ENCODE measurements at regions not wholly inside any gene's neighbourhood (a gene's known extent, or its start where the extent isn't known, plus 50 kb on each side); places are given as distances from the start of the nearest gene placed in this dataset.
A peak's percentile ranks its signal among the peaks of the same experiment; 100 is the strongest.
"Not testable (repeated sequence)": the region's sequence is repeated elsewhere in the genome, so short reads cannot be mapped to it uniquely, and the experiment has no call there.

DNA sequence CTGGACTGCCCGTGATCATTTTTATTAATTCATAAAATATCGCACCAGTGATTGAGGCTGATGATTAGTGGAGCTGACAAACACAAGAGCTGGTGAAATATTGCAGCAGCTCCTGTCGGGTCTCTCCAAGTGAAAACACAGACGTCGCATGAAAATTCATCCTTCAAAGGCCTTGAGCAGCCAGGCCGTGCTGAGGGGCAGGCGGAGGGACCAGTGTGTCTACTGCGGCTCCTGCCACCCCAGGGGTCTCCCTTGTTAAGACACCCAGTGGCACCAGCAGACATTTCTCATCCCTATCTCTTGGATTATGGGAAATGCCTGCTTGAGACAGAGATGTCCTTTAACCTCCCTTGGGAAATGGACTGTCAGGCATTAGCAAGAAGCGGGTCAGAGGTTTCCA, 289.4 kb upstream of the TLE3 start:
- DNase-seq = no peak

DNA sequence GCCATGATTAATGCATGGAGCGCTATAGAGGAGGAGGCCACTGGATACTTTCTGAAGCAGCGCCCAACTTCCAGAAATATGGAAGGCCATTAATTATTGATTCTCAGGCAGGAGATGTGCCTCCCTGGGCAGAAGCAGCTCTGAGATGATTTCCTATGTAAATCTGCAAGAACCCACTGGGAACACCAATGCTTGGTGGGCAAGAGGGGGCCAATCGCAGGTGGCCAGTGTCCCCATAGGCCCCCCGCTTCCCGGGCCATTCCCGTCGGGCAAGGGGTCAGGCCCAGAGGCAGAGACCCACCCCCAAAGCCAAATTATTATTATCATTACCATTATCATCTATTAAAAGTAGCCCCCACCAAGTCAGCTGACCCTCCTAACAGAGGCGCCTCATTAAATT, 288.0 kb upstream of the TLE3 start:
- no peak for DNase-seq

DNA sequence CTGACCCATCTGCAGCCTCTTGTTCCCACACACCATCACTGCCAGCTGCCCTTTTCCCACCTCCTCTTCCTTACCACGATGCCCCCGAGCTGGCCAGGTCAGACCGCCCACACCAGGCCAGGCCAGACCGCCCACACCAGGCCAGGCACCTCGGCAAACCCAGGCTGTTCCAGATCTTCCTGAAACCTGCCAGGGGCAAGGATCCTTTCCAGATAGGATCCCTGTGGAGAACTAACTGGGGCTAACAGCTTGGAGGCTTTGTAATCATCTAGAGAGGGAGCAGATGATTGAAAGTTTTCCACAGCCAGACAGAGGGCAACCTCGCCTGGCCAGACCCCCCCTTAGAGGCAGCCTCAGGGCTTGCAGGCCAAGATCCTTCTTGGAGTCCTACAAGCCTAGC, 287.3 kb upstream of the TLE3 start:
- no peak for DNase-seq

DNA sequence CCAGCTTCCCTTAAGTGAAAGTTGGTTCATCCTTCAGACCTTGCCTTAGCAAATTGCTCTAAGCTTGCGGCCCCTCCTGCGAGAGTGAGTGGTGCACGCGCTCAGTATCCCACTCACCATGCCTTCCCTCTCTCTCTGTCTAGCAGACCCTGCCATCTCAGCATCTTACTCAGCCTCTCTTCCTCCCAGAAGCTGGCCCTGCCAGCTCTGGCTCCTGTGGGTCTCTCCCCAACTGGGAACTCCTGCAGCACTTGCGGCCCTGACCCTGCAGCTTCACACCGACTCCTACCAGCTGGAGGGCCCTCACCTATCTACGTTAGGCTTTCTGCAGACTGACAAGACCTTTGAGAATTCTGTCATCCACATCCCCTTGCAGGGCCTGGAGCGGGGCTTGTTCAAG, 286.1 kb upstream of the TLE3 start:
- DNase-seq = no peak

DNA sequence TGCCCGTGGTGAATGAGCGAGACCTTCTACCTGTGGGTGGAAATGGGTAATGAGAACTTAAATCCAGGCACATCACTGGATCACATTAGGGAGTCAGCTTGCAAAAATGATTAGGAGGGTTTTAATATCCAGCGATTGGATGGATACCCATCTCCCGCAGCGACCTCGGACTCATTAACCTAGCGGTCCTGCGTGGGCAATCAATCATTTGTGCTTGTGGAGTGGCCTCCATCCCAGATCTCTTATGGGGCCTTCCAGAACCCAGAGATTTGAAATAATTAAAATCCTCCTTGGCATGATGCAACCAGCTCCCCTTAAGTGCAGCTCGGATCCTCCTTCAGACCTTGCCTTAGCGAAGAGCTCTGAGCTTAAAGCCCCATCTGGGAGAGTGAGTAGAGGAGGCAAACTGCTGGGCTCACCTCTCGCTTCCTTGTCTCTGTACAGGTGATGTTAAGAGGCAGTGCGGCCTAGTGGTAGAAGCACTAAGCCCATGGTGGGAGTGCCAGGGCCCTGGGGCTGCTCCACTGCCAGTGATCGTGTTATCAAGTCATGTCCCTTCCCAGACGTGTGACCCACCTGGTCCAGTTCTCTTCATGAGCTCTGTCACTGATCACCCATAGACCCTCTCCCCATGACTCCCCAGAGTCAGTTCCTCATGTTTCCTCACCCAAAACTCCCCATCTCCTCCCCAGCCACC, 285.2 kb upstream of the TLE3 start:
- DNase-seq = no peak

DNA sequence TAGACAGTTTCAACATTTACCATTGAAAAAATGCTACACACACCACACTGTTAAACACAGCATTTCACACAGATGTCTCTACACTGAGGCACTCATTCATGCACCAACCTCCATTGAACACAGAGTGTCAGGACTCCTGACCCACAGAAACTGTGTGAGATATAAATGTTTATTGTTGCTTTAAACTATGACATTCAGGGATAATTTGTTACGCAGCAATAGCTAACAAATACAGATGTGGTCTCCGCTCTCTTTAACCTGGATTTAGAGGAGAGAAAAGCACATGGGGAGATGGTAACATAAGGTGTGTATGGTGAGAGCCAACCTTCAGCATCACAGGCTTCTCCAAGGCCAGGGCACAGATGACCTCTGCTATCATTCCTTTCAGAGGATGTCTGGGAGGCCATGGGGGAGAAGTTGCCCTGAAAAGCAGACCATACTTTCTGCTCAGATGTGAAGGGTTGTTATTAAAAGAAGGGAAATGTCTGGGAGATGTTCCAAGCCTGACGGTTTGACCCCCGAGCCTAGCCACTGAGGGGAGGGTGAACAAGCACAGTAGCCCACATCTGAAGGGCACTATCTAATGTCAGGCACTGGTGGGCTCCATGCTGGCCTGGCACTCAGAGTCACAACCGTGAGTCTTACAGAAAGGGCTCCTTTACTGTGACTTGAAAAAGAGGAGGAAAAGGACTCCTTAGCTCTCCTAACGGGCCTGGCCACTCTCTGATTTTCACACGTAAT, 284.5 kb upstream of the TLE3 start:
- DNase-seq = no peak

DNA sequence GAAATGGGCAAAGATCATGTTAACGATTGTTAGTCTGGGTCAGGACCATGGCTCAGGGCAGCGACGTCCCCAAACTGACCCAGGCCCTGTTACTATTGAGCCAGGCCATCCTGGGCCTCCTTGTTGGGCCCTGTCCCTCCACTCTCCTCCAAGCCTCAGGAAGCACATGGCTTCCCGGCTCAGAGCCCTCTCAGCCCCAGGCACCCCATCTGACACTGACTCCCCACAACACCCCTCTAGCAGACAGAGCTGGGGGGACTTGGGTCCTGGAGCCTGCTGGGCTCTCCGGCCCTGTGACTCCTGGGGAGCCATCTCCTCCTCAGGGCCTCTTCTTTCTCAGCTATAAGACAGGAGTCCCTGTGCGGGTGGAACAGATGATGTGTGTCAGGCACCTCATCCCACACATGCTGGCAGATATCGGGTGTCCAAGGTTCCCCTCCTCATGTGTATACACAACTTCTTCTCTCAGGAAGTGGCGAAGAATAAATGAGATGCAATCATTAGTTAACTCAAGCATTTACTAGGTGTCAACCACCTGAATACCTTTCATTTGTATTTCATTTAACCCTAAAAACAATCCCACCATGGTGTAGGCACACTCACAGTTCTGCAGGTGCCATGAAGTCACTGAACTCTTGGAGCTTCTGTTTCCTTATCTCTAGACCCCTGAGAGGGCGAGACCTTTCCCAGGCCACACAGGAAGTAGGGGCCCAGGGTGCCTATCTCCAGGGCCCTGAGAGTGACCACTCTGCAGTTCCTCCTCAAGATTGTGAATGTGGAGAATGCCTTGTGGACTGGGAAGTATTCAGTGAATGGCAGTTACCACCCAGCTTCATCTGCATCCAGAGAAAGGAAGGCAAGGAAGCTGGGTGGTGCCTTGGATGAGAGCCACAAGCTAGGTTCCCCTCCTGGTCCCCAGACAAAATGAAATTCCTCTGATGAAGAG, 282.5 kb upstream of the TLE3 start:
- DNase-seq = no peak

DNA sequence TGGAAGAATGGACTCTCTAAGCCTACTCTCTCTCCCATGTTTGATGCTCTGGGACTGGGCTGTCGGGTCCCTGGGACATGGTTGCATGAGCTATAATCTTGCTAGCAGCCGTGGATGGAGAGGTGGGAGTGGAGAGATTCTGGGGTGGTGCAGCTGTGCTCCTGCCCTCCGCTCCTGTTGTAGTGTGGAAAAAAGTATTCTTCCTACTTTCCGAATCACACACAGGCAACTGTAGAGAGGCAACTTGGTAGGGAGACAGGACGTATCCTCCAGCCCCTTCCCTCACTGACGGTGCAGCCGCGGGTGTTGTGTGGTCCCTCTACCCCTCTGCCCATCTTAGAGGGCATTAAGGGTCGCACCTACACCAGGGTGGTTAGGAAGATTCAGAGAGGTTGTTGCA, 281.4 kb upstream of the TLE3 start:
- DNase-seq = no peak

DNA sequence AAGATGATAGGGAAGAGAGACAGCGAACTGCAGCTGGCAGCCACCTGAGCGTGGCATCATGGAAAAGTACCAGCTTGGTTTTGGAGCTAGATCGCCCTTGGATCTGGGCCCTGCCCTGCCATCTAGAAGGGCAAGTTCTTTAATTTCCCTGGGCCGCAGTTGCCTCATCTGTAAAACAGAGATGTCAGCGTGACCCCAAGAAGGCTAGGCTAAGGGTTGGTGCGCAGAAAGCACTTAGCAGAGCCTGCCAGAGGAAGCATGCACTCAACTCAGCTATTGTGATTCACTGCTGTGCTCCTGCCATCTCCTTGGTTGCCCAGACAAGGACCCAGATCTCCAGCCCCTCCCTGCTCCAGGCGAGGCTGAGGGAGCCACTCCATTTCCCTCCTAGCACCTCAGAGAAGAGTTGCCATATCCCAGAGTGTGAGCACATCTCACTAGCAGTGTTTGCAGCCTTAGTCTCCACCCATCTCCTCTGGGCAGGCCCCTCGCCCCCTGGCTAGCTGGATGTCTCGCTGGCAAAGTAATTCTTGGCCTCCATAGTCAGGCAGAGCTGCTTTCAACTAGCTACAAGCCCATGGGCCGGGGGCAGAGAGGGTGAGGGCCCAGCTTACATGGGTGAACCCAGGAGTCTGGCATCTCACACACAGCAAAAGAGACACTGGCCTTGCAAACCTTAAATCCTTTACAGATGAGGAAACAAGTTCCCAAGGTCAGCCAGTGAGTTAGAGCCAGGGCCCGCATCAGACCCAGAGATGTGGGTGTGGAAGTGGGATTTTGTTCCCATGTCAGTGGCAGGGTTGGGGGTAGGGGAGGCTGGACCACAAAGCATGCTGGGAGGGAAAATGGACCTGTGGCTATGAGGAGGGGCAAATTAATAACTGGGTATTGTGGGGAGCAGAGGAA, 280.7 kb upstream of the TLE3 start:
- DNase-seq = no peak

DNA sequence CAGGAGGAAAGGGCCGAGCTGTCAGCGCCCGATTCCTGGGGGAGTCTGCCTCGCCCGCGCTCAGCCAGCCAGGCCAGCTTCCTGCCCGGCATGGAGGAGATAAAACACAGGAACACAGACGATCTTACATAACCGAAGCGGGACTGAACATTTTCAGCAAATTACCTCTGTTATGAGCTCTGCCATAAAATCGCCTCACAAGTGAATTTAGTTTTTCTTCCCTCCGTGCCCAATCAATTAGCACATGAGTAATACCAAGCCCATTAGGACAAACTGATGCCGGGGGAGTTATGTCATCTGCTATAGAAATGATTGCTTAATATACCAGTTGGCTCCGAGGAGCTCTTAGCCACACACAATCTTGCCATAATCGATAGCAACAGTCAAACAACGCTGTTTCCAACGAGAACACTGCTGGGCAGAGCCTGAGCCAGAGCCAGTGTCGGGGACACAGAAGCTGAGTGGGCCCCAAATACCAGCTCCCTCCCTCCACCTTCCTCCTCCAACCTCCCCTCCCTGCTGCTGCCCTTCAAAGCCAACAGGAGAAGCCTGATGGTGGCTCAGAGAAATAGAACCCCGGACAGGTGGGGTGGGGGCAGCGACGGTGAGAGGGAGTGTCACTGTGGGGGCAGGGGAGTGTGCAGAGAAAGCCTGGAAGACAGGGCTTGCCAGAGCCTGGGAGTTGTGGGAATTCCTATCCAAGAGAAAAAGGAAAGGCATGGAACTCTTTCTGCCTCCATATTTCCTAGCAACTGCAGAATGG, 279.4 kb upstream of the TLE3 start:
- peak; percentile 23 for DNase-seq

DNA sequence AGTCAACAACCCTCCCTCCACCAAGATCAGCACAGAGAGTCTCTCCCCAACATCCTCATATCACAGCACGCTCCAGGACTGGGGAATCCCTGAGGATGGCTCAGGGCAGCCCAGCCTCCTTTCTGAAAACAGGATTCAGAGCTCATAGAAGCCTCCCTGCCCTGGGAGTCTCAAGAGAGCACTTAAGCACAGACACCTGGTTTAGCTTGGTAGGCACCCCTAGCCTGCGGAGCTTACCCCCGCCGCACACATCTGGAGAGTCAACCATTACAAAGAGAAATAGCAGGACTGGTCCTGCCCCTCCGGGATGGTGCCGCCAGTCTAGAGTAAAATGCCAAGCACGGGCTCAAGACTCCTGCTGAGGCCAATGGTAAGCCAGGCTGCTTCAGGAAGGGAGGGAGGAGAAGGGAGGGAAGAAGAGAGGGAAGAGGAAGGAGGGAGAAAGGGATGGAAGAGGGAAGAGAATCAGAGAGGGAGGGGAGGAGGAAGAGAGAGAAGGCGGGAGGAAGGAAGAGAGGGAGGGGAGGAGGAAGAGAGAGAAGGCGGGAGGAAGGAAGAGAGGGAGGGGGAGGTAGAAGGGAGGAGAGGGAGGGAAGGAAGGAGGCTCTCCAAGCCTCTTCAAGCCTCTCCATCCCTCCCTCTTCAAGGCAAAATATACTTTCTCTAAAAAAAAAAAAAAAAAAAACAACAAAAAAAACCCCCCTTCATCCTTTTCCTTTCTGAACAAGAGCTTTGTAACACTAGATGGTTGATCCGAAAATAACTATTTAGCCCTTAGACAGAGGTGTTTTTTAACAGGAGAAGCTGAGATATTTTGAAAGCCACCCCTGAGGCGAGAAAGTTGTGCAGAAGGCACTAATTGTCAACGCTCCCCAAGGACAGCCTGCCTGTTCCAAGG, 278.6 kb upstream of the TLE3 start:
- peak; percentile 12 for DNase-seq

DNA sequence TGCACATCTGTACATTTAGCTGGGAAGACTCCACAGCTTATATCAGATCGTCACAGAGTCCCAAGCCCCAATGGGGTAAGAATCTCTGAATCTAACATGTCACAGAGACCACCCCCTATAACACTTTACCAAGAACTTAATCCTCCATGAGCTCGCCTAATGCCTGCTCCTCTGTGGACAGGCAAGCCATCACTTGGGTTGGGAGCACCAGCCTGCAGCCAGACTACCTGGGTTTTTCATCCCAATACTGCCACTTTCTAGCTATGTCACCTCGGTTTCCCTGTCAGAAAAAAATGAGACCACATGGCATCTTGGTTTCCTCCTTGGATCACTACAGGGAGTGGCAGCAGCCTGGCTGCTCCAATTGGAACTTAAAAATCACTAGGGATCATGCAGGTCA, 277.9 kb upstream of the TLE3 start:
- no peak for DNase-seq

DNA sequence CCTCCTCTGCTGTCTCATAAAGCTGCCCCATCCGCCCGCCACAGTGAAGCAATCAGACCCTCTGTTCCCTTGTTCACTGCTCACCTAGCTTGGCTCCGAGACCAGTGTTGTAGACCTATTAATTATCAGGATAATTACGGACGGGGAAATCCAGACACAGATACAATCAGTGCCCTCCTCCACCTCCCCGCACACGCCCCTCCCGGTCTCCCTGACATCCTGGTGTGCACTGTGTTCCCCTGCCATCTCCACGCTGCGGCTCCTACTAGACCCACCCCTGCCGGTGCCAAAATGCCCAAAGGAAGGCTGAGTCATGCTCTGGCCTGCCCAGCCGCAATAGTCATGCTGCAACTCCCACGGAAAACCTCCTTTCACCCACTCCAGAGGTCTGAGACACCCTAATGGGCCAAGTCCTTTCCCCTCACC, 277.3 kb upstream of the TLE3 start:
- DNase-seq = no peak

DNA sequence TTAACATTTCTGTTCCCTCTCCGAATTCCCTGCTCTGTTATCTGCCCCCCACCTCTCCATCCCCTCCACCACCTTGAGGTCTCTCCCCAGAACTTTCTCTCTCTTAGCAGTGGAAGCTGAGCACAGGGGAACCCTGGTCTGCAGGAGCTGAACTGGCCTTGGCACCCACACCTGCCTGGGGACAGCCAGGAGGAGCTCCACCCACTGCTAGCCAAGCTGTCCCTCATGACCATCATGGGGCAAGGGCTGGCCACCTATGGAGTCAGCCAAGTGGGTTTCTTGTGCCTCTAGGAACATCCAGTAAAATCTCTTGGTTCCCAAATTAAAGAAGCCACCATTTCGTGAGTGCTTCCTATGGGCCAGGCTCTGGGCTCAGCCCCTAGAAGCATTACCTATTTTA, 276.4 kb upstream of the TLE3 start:
- no peak for DNase-seq

DNA sequence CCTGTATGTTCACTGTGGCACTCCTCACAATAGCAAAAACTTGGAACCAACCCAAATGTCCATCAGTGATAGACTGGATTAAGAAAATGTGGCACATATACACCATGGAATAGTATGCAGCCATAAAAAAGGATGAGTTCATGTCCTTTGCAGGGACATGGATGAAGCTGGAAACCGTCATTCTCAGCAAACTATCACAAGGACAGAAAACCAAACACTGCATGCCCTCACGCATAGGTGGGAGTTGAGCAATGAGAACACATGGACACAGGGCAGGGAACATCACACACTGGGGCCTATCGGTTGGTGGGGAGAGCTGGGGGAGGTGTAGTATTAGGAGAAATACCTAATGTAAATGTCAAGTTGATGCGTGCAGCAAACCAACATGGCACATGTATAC, 275.7 kb upstream of the TLE3 start:
- not testable (repeated sequence) for DNase-seq

DNA sequence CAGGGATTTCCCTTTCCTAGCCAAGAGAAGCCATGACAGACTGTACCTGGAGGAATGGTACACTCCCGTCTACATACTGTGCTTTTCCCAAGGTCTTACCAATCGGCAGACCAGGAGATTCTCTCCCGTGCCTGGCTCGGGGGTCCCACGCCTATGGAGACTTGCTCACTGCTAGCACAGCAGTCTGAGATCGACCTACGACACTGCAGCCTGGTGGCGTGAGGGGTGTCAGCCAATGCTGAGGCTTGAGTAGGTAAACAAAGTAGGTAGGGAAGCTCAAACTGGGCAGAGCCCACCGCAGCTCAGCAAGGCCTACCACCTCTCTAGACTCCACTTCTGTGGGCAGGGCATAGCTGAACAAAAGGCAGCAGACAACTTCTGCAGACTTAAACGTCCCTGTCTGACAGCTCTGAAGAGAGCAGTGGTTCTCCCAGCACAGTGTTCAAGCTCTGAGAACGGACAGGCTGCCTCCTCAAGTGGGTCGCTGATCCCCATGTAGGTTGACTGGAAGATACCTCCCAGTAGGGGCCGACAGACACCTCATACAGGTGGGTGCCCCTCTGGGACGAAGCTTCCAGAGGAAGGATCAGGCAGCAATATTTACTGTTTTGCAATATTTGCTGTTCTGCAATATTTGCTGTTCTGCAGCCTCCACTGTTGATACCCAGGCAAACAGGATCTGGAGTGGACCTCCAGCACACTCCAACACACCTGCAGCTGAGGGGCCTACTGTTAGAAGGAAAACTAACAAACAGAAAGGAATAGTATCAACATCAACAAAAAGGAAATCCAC, 270.4 kb upstream of the TLE3 start:
- DNase-seq = not testable (repeated sequence)

DNA sequence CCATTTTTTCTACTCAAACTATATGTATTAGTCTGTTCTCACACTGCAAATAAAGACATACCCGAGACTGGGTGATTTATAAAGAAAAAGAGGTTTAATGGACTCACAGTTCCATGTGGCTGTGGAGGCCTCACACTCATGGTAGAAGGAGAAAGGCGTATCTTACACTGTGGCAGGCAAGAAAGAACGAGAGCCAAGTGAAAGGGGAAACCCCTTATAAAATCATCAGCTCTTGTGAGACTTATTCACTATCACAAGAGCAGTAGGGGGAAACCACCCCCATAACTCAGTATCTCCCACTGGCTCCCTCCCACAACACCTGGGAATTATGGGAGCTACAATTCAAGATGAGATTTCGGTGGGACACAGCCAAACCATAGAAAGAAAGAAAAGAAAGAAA, 266.3 kb upstream of the TLE3 start:
- not testable (repeated sequence) for DNase-seq

DNA sequence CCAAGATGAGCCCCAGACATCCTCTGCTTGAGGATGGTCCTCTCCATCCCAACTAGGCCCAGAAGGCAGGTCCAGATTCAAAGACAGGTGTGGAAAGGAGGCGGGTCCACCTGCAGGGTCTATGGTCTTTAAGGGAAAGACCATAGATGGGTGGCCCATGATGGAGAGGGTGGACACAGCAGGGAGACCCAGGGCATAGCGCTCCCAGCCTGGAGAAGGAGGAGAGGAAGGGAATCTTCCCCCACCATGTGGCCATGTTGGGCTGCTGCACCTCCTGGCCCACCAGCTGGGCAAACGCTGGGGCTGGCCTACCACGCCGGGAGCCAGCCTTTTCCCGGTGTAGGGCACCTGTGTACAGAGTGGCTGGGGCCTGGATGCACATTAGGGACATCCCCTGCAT, 265.2 kb upstream of the TLE3 start:
- peak; percentile 16 for DNase-seq

DNA sequence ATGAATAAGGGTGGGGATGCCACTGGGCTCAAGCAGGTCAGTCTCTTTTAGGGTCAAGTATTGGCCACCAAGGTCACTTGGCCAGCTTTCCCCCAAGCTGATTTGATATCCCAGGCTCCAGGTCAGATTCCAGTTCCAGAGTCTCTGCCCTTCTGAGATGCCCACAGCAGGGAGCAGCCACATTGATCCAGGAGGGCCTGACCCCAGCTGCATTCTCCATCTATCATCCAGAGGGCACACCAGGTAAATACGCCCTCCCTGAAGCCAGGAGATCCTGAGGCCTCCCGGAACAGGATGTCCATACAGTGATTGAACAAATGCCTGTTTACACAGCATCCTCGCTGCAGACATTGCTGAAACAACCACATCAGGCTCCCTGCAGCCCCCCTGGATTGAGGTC, 264.6 kb upstream of the TLE3 start:
- DNase-seq = no peak

Measured in hindlimb muscle (tissue), 1 donor.